Gastrocnemius medialis (tissue), 4 donors: ENCODE measurements at regions not wholly inside any gene's neighbourhood (a gene's known extent, or its start where the extent isn't known, plus 50 kb on each side); places are given as distances from the start of the nearest gene placed in this dataset.

ENCODE experiments used
- CTCF ChIP-seq, 5 experiments: fragments of 450-650 bp in 3 of 5; fragments of 200-600 bp in 2 of 5; sonication (generic) in 2 of 5; IDR thresholded peaks in 4 of 5; conservative IDR thresholded peaks in 1 of 5; 1 replicate in 4 of 5; 2 replicates in 1 of 5; pipeline ENCODE4 v1.5.1; 2016 to 2019; ENCODE audit warnings: antibody characterized with exemption in 5 of 5, mild to moderate bottlenecking in 3 of 5, moderate library complexity in 3 of 5
- POLR2A ChIP-seq, 2 donors: fragments of 450-650 bp; IDR thresholded peaks; one replicate each; pipeline ENCODE4 v1.6.1; 2017; ENCODE audit warnings: antibody characterized with exemption in 2 of 2, mild to moderate bottlenecking in 2 of 2, moderate library complexity in 2 of 2

DNA sequence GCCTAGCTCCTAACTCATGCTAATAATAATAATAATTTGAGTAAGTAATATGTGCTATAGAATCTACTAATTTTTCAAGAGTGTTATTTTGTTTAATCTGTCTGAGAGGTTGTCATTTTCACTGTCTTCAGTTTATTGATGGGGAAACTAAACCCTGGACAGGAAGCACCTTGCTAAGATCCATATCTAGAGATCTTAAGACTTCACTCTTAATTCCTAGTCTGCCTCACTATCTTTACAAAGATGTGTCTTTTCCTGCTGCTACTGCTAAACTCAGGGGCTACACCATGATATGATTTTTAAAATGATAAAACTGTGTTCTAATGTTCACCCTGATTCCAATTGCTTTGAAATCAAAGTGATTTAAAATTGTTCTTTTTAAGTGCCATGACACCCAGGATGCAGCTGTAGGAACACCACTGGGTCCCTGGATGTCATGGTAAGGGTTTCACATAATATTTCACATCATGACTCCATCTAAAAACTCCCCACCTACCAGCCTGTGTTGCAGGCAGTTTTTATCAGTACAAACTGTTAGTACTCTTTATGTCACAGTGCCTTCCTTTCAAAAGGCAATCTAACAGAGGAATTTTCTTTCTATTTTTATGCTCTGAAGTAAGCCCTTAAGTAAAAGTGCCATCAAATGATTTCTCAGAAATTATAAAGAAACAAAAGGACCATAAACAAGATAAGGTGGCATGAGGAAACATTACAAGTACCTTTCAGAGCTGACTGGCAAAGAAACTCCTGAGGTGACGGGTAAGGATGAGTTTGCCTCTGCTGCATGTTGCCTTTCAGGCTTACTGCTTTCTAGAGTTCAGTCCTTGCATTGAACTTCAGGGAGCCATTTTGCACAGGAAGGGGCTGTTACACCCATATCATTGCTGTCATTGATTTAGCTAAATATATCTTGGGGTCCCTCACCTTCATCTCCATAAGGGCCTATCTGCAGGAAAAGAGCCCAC is 160.1 kb upstream of the SATB1 start:
- TF ChIP-seq CTCF (IDR thresholded peaks at IDR 0.05 in 4 of 5, conservative IDR thresholded peaks at IDR 0.05 in 1 of 5) (no peak), POLR2A (IDR thresholded peaks at IDR 0.05) (no peak)
